ENCODE measurements at regions not wholly inside any gene's neighbourhood (a gene's known extent, or its start where the extent isn't known, plus 50 kb on each side); places are given as distances from the start of the nearest gene placed in this dataset.

DNA sequence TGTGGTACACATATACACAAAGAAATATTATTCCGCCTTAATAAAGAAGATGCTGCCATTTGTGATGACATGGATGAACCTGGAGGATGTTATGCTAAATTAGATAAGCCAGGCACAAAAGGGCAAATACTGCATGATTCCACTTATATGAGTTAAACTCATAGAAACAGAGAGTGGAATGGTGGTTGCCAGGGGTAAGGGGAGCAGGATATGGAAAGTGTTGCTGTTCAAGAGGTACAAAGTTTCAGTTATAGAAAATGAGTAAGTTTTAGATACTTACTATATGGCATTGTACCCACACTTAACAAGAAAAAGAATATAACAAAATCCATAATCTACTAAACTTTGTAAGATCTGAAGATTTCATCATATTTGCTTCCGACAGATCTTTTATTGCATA is 252.2 kb downstream of the SYK start:
- no peaks in the 10 kb centered on the region for H3K9me3 ChIP-seq (ENCODE audit: low read depth, low read length)
- no peaks in the 10 kb centered on the region for H3K4me1 ChIP-seq (ENCODE audit: insufficient read depth, low read length)
- peaks cover 5% of the 10 kb centered on the region for H3K27me3 ChIP-seq (ENCODE audit: insufficient read depth, low read length)

DNA sequence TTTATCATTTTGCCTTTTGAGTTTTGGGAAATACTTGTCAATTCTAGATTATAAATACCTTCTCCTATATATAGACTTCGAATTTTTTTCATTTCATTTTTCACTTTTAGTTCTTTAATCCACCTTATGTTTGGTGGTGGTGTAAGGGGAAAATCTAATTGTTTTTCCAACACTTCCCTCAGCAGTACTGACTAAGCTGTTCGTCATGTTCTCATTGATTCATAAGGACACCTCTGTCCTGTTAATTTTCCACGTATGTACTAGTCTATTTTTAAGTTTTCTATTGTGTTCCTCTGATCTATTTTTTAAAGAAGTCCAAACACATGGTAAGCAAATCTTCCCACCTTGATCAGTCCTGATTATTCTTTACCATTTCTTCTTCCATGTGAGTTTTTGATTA is 254.2 kb downstream of the SYK start:
- Histone ChIP-seq H3K4me1 (ENCODE audit: insufficient read depth, low read length) (peaks cover 3% of the 10 kb centered on the region), H3K27me3 (ENCODE audit: insufficient read depth, low read length) (peaks cover 2% of the 10 kb centered on the region), H3K9me3 (ENCODE audit: low read depth, low read length) (no peaks in the 10 kb centered on the region), H3K4me3 (ENCODE audit: low read length) (no peak overlapping the region)

More for the DNA sequence above, 252.2 kb downstream of the SYK start:
- no peak overlapping the region for H3K4me3 ChIP-seq (ENCODE audit: low read length)

DNA sequence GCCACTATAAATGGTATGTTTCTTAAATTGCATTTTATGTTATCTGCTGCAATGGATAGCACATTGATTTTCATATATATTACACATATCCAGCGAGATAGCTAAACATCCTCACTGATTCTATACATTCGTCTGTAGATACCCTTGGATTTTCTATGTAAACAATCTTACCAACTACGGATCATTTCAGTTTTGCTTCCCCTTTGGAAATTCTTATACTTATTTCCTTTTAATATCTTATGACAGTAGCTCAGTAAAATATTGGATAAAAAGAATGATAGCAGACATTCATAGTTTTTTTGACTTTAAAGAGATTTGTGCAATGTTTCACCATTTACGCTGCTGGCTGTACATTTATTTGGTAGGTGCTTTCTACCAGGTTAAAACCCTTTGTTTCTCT is 254.9 kb downstream of the SYK start:
- Histone ChIP-seq H3K9me3 (ENCODE audit: low read depth, low read length) (no peaks in the 10 kb centered on the region), H3K27me3 (ENCODE audit: insufficient read depth, low read length) (no peaks in the 10 kb centered on the region), H3K4me3 (ENCODE audit: low read length) (no peak overlapping the region), H3K4me1 (ENCODE audit: insufficient read depth, low read length) (peaks cover 6% of the 10 kb centered on the region)

DNA sequence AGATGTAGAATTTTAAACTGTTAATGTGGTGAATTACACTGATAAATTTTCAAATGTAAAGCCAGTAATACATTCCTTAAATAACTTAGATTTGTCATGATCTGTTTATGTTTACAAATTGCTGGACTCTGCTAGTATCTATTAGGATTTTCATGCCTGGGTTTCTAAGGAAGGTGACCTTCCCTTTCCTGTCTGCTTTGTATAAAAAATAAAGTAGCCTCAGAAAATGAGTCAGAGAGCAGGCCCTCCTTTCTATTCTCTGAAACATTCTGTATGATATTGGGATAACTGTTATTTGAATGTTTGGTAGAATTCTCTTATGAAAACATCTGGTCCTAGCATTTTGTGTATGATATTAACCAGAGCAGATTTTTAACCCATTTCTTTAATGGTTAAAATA is 255.3 kb downstream of the SYK start:
- Histone ChIP-seq H3K4me3 (ENCODE audit: low read length) (no peak overlapping the region), H3K9me3 (ENCODE audit: low read depth, low read length) (no peaks in the 10 kb centered on the region), H3K4me1 (ENCODE audit: insufficient read depth, low read length) (peaks cover 6% of the 10 kb centered on the region), H3K27me3 (ENCODE audit: insufficient read depth, low read length) (no peaks in the 10 kb centered on the region)

DNA sequence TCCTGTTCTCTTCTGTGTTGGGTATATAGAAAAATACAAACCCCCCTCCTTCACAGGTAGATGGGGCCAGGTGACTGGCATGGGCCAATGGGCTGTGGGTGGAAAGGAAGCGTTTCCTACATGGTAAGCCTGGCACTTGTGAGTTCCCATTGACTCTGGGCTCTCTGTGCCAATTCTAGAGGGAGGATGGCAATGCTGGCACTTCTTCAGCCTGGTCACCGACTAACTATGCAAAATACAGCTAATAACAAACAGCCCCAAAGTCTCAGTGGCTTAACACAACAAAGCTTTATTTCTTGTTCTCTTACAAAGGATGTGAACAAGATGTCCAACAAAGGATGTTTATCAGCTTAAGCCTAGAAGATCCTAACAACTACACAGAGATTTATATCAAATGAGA is 258.1 kb downstream of the SYK start:
- Histone ChIP-seq H3K27me3 (ENCODE audit: insufficient read depth, low read length) (no peaks in the 10 kb centered on the region), H3K9me3 (ENCODE audit: low read depth, low read length) (no peaks in the 10 kb centered on the region), H3K4me1 (ENCODE audit: insufficient read depth, low read length) (peaks cover 6% of the 10 kb centered on the region), H3K4me3 (ENCODE audit: low read length) (no peak overlapping the region)

DNA sequence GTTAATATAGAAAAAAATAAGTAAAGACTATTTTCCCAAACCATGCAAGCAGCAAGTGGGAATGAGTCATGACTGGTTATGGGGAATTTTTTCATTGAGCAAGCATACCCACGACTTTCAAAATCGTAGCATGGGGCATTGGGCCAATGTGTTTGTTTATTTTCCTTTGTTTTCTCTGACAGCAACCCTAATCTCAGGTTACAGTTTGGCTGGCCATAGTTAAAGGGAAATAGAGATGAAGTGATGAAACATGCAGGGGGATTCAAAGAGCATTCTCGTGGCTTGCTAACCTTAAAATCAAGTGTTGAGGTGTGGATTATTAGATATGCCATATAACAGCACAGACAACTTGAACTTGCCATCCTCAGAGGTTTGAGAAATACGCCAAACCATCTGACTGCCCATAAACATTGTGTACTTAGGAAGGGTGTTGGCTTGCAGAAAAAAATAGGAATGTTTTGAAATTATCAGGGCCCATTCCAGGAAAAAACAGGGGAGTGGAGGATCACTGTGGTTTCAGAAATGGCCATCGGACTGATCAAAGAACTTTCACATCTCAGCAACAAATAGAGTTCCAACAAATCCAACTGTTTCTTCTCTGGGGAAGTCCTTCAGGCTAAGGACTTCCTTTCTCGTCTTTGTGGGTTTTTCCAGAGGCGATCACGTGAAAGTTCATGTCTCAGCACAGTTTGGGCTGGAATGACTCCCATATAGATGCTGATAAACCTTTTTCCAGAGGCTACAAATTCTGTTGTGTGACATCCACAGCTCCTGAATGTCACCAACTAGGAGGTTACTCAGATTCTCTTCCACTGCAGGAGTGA is 259.1 kb downstream of the SYK start:
- Histone ChIP-seq H3K9me3 (ENCODE audit: low read depth, low read length) (no peaks in the 10 kb centered on the region), H3K4me1 (ENCODE audit: insufficient read depth, low read length) (peaks cover 6% of the 10 kb centered on the region), H3K27me3 (ENCODE audit: insufficient read depth, low read length) (no peaks in the 10 kb centered on the region), H3K4me3 (ENCODE audit: low read length) (no peak overlapping the region)

DNA sequence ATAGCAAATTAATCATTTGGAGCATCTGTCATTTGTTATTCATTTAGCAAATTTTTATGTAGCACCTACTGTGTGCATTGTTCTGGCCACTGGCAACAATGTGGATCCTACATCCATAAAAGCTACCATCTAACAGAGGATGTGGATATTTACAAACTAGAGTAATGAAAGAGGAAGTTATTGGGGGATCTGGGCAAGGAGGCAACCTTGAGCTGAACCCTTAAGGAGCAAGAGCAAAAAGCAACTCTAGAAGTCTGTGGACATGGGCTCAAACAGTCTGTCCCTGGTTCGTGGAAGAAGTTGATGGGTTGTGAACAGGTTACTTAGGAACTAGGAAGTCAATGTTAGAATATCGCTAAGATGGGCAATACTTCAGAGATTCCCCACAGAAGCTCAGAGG is 259.9 kb downstream of the SYK start:
- Histone ChIP-seq H3K9me3 (ENCODE audit: low read depth, low read length) (no peaks in the 10 kb centered on the region), H3K4me1 (ENCODE audit: insufficient read depth, low read length) (peaks cover 6% of the 10 kb centered on the region), H3K4me3 (ENCODE audit: low read length) (no peak overlapping the region), H3K27me3 (ENCODE audit: insufficient read depth, low read length) (no peaks in the 10 kb centered on the region)

DNA sequence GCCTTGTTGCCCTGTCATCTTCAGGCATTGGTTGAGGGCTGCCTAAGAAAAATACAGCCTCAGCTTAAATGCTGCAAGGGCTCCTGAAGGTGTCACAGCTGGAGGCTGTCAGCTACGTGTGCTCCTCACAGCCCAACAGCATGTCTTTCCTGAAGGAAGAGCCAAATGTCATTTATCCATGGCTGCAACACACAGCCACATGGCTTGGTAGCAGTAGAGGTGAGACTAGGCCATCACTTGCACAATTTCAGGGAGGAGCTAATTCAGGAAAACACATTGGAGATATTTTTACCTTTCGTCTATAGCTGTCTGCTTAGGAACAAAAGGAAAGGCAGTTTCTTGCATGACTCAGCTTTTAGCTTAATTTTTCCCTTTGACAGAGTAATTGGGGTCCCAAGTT is 260.7 kb downstream of the SYK start:
- Histone ChIP-seq H3K4me1 (ENCODE audit: insufficient read depth, low read length) (peaks cover 6% of the 10 kb centered on the region), H3K27me3 (ENCODE audit: insufficient read depth, low read length) (no peaks in the 10 kb centered on the region), H3K4me3 (ENCODE audit: low read length) (no peak overlapping the region), H3K9me3 (ENCODE audit: low read depth, low read length) (no peaks in the 10 kb centered on the region)

DNA sequence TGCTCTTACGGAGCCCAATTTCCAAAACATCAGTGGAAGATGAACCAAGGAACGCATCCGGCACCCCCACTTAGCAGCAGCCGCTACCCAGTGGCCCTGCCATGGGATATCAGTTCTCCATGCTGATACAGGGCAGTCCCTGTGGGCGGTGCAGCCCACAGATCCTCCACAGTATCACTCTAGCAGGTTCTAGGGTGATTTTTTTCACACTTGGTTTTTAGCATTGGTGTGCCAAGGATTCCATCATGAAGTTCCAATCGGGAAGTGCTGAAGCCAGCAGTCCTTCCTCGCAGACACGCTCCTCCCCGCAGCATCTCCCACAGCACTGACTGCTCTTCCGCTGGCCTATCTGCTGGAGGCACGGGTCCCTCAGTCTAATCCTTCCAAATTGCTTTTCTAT is 261.9 kb downstream of the SYK start:
- peaks cover 6% of the 10 kb centered on the region for H3K4me1 ChIP-seq (ENCODE audit: insufficient read depth, low read length)
- no peaks in the 10 kb centered on the region for H3K9me3 ChIP-seq (ENCODE audit: low read depth, low read length)
- H3K27me3 ChIP-seq (ENCODE audit: insufficient read depth, low read length), result no peaks in the 10 kb centered on the region
- H3K4me3 ChIP-seq (ENCODE audit: low read length), result no peak overlapping the region

DNA sequence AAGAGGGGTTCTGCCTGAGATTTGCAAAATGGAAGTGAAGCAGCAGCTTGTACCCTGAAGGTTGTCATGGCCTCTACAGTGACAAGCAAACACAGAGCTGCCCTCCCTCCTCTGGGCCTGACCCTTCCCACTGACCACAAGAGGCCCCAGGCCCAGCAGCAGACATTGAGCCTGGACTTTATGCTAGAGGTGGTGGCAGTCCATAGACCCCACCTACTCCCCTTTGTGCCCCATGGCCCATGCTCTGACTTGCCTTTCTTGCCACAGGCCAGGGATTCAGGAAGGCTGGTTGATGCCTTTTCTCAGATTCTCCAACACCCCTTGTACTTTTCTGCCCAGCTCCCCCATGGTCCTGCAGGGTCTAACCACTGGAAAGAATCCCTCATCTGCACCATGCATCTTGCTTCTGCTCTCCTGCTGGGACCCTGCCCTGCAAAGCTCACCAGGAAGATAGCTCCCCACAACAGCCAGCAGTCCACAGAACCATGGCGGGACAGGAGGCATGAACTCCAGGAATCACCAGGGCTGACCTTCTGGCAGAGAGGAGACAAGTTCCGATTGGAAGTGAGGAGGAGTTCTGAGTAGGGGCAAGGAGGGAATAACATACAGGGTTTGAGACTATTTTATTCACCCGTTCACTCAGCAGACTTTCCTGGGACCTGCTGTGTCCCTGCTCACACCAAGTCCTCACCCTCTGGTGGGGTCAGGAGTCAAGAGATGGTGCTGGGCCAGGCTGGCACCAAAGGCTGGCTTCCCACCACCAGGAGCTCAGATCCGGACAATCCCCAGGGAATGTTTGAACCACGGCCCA is 263.8 kb downstream of the SYK start:
- Histone ChIP-seq H3K4me3 (ENCODE audit: low read length) (no peak overlapping the region), H3K9me3 (ENCODE audit: low read depth, low read length) (no peaks in the 10 kb centered on the region), H3K4me1 (ENCODE audit: insufficient read depth, low read length) (peaks cover 6% of the 10 kb centered on the region), H3K27me3 (ENCODE audit: insufficient read depth, low read length) (no peaks in the 10 kb centered on the region)

DNA sequence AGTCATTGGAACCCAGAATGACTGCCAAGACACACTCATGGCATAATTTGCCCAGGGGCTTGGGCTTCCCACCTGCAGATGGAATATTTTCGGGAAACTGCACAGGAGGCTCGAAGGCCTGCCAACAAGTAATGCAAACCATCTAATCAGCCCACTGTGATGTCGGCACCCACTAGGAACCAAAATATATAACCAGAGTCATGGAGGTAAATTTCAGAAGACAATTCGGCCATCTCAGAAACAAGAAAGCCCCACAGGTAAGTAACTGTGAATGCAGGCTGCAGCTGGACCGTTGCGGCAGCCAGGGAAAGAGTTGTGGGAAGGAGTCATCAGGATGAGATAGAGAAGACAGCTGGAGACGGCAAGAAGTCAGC is 264.4 kb downstream of the SYK start:
- H3K4me3 ChIP-seq (ENCODE audit: low read length), result no peak overlapping the region
- H3K4me1 ChIP-seq (ENCODE audit: insufficient read depth, low read length), result peaks cover 5% of the 10 kb centered on the region
- H3K27me3 ChIP-seq (ENCODE audit: insufficient read depth, low read length), result no peaks in the 10 kb centered on the region
- no peaks in the 10 kb centered on the region for H3K9me3 ChIP-seq (ENCODE audit: low read depth, low read length)

DNA sequence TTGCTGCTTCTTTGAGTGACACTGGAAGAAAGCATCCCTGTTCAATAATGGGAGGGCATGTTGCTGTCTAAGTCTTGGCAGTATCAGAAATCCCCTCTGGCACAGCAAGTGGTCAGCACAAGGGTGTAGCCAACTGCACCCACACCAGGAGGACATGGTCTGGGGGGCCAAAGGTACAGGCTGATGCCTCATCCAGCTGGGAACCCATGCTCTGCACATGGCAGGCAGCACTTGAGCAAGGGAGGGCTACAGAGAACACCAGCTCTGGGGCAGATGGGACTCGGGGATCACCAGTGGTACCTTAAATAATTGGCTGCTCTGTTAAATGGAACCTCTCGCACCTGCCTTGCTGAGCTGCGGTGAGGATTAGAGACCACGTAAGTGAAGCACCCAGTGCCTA is 265.2 kb downstream of the SYK start:
- Histone ChIP-seq H3K9me3 (ENCODE audit: low read depth, low read length) (no peaks in the 10 kb centered on the region), H3K27me3 (ENCODE audit: insufficient read depth, low read length) (no peaks in the 10 kb centered on the region), H3K4me3 (ENCODE audit: low read length) (no peak overlapping the region), H3K4me1 (ENCODE audit: insufficient read depth, low read length) (peaks cover 7% of the 10 kb centered on the region)

DNA sequence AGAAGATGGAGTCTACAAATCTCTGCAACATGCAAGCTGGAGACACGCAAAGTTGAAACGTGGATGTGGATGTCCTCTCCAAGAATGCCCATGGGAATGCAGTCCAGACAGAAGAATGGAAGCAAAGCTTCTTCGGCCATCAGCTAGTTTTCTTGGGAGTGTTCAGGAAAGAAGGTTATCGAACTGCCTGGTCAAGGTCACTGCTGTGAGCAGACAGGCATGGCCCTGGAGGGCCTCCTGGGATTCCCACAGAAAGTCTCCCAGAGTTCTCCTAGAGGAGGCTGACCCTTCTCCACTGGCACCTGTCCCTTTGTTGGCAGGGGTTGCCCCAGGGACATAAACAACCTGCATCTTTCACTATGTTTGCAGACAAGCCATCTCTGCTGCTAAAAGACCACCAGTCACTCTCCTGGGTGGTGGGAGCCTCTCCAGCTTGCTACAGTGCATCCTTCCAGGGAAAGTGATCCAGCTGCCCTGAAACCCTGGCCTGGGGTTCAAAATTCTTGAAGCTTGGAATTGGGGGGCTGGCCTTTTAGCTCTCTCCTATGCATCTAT is 265.8 kb downstream of the SYK start:
- H3K4me3 ChIP-seq (ENCODE audit: low read length), result no peak overlapping the region
- no peaks in the 10 kb centered on the region for H3K9me3 ChIP-seq (ENCODE audit: low read depth, low read length)
- peaks cover 7% of the 10 kb centered on the region for H3K4me1 ChIP-seq (ENCODE audit: insufficient read depth, low read length)
- H3K27me3 ChIP-seq (ENCODE audit: insufficient read depth, low read length), result no peaks in the 10 kb centered on the region

DNA sequence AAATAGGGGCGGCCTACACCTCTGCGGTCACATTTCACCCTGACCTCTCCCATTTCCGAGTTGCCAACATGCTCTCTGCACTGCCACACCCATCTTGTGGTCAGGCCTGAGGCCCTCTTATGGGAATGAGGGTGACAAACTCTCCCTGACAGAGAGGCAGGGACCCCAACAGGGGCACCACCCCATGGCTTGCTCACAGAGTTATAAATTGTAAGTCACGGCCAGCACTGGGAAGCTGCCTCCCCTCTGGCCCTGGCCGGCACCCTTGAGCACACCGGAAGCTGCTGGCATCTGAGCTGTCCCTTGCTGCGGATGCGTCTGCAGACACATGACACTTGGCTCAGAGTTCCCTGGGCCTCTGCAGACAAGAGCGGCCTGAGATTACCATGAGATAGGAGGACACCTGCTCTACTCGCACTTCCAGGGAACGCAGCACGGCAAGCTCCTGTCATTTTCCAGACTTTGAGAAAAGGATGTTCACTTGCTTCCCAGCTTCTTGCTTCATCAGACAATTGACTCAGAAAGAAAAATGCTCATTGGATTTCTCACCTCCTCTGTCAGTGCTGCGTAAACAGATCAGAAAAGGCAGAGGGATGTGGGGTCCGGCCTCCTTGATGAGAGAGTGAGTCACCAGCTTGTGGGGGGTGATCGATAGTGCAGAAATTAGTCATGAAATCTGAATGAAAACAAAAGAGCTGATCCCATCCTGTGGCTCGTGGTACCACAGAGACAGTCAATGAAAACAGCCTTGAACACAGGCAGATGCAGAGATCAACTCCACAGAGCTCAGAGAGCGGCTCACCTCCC is 269.8 kb downstream of the SYK start:
- no peak overlapping the region for H3K4me3 ChIP-seq (ENCODE audit: low read length)
- H3K4me1 ChIP-seq (ENCODE audit: insufficient read depth, low read length), result peaks cover 7% of the 10 kb centered on the region
- no peaks in the 10 kb centered on the region for H3K9me3 ChIP-seq (ENCODE audit: low read depth, low read length)
- H3K27me3 ChIP-seq (ENCODE audit: insufficient read depth, low read length), result no peaks in the 10 kb centered on the region

Data from mononuclear cell (primary cell).